CD4-positive, alpha-beta T cell treated with Interleukin-6 at 100 ng/mL for 8 hours (primary cell): ENCODE measurements at regions not wholly inside any gene's neighbourhood (a gene's known extent, or its start where the extent isn't known, plus 50 kb on each side); places are given as distances from the start of the nearest gene placed in this dataset.

ENCODE experiments used
- DNase-seq: peaks from one replicate; pipeline ENCODE4 v3.0.0-alpha.2; 2020; ENCODE audit warnings: mixed read lengths, low spot score

DNA sequence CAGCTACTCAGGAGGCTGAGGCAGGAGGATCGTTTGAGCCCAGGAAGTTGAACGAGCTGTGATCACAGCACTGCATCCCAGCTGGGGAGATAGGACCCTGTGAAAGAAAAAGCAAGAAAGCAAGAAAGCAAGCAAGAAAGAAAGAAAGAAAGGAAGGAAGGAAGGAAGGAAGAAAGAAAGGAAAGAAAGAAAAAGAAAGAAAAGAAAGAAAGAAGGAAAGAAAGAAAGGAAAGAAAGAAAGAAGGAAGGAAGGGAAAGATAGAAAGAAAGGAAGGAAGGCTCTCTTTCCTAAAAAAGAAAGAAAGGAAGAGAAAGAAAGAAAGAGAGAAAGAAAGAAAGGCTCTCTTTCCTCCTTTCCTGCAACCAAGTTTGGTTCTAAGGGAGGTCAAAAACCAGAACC is 380.3 kb downstream of the PCNX1 start:
- DNase-seq, result no peak

- no peak for DNase-seq
Observed at GRCh38 chr14:71289536-71289935, 382.3 kb downstream of the PCNX1 start.

GRCh38 chr14:71290301-71290700 is 383.0 kb downstream of the PCNX1 start:
- no peak for DNase-seq

DNA sequence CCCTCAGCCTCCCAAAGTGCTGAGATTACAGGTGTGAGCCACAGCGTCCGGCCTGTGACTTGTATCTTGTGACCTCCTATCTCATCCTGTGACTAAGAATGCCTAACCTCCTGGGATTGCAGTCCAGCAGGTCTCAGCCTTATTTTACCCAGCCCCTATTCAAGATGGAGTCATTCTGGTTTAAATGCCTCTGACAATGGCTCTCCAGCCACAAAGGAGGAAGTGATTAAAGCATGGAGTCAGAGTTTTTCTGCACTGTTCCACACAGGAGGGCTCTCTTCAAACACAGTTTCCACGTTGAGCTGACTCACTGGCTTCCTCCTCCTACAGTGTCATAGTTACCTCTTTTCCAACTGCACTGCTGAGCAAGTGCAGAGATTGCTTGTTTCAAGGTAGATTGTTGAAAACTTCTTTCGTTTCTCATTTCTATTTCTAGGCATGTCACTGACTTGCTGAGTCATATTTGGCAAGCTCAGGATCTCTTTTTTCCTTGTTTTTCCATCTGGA is 383.8 kb downstream of the PCNX1 start:
- no peak for DNase-seq

- no peak for DNase-seq
Observed at GRCh38 chr14:71296184-71296583, 388.9 kb downstream of the PCNX1 start.

DNA sequence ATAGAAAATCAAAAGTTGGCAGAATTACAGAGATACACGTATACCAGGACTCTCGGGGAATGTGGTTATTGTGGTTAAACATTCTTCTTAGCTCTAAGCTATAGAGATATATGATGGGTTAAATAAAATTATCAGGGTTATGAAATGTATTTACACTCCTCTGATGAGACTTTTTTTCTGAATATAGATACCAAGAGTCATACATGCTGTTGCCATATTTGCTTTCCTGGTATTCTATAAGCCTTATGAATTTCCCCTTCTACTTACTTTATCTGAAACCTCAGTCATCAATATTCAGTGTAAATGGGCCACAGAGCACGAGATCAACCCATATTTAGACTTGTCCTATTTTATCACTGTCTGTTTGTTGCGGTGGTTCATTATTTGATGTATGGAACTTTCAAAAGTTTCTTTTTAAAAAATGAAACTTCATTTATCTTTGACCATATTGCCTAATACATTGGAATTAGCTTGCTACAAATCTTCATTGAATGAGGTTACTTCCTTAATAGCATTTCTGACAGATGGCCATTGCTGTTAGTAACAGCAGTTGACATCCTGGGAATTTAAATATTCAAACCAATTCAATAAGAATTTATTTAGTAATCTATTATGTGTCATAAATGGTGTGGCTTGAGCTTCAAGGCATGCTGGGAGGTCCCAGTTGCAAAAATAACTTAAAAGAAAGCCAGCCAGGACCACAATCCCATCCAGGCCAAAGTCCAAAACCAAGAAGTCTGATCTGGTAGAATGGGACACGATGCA is 393.5 kb downstream of the PCNX1 start:
- no peak for DNase-seq

- DNase-seq, result no peak
Observed at GRCh38 chr14:71301611-71302010, 394.4 kb downstream of the PCNX1 start.

GRCh38 chr14:71304690-71305089 is 397.4 kb downstream of the PCNX1 start:
- DNase-seq, result no peak

DNA sequence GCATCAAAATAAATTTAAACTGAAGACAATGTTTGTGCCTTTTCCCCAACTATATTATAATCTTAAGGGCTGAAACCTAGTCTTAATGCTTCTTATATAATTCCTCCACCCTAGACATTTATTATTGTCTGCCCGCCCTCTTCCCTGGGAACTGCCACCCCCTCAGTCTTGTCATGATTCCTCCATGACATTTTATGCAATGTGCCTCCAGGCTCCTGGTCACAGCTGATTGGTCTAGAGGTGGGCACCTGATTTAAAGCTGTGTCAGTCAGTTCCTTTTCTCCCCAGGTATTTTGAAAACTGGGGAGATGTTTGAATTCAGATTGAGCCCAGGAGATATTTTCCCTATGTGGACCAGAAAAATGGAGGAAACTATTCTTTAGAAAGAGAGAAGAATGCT is 401.4 kb downstream of the PCNX1 start:
- DNase-seq, result no peak

DNA sequence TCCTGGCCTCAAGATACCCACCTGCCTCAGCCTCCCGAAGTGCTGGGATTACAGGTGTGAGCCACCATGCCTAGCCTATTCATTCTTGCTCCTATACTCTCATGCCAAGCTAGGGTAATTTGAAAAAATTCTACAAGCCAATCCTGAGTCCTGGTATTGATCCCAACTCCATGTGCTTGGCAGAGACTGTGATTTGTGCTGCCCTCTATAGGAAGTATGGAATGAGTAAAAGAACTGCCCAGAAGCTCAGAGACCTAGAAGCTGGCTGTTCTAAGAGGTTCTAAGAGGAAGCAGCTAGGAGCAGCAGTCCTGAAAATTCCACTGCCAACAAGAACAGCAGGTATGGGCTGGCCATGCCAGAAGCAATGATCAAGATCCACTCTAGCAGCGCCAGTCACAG is 402.5 kb downstream of the PCNX1 start:
- DNase-seq, result no peak

GRCh38 chr14:71311061-71311460 is 403.8 kb downstream of the PCNX1 start:
- DNase-seq, result no peak

GRCh38 chr14:71314717-71315116 is 407.5 kb downstream of the PCNX1 start:
- no peak for DNase-seq

DNA sequence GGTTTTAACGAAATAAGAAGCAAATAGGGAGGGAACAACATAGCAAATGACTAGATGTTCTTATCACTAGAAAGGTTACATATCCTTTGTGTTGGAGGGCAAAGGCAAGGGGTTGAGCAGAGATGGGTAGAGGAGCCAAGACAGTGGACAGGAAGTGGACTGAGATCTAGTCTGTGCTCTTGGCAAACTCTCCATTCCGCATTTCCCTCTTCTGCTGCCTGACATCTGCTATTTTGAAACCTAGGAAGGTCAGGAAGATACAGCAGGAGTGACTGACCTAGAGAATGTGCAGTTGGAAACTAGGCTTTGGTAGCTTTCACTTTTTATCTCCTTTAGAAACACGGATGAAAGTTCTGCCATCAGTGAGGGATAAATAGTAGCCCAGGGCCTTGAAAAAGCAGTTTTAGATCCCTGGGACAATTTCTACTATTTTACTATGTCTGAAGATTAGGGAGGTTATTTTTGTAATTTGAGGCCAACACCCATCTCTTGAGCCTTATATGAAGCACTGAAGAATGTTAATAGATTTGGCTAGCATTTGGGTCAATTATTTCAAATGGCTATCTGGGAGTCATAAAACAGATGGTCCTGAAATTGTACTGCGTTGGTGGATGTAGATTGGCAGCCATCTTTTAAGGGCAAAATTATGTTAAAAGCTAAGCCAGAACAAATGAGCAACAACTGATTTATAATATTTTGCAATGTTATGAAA is 410.3 kb downstream of the PCNX1 start:
- DNase-seq, result no peak

GRCh38 chr14:71318097-71318459 is 410.8 kb downstream of the PCNX1 start:
- no peak for DNase-seq

GRCh38 chr14:71319666-71320065 is 412.4 kb downstream of the PCNX1 start:
- no peak for DNase-seq

- peak; percentile 99 for DNase-seq
Observed at GRCh38 chr14:71320107-71320733, 413.0 kb downstream of the PCNX1 start, which contains the start of gene SIPA1L1. TSS of gene SIPA1L1 (plus strand) at chr14:71320476.

DNA sequence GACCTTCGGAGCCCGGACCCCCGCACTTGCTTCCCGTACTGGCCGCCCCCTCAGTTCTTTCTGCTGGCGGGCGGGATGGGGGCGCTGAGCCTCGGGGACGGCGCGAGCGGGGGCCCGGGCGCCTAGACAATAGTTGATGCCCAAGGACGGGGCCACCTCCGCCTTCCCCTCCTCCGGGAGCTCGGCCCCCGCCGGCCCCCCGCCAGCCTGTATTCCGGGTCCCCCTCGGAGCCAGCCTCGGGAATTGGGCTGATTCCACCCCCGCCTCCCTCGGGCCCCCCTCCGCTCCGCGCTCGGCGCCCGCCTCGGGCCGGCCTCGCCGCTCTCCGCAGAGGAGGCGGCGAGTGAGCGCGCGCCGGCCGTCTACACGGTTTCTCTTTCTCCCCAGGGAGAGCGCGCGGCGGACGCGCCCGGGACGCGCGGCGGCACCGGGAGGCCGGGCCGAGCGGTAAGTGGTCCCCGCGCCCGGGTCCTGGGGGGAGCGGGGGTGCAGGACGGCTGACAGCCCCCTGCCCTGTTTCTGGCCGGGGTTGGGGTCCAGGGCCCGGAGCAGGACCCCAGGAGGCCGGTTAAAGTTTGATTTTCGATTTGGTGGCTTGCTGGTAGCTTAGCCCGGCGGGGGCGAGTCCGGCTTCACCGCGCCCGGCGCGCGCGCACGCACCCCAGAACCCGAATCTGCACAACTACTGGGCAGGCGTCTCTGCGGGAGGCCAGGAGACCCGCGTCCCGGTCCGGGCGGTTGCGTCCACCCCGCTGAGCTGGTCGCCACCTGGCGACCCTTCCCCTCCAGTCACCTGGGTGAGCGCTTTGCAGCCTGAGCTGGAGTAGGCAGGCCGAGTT is 413.7 kb downstream of the PCNX1 start:
- peak; percentile 41 for DNase-seq

GRCh38 chr14:71321574-71322315 is 414.5 kb downstream of the PCNX1 start:
- no peak for DNase-seq

- peak; percentile 37 for DNase-seq
Observed at GRCh38 chr14:71322655-71323250, 415.5 kb downstream of the PCNX1 start.

- DNase-seq, result peak; percentile 50
Observed at GRCh38 chr14:71324767-71325272, 417.6 kb downstream of the PCNX1 start.

DNA sequence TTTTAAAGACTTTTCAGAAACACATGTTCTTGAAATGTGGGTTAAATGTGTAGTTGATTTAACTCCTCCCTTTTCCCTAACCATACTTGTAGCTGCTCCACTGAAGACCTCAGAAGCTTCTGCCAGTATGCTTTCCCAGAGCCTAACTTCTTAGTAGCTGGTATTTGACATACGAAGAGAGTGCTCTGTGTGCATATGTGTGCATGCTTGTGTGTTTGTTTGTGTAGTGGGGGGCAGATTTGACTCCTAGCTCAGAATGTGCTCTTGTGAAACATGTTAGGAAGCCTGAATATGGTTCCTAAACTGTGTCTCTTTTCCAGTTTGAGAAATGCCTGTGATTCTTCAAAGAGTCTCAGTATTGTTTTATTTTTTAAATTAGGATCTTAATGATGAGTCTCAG is 420.4 kb downstream of the PCNX1 start:
- no peak for DNase-seq
